Stomach (tissue), 4 donors: ENCODE measurements at regions not wholly inside any gene's neighbourhood (a gene's known extent, or its start where the extent isn't known, plus 50 kb on each side); places are given as distances from the start of the nearest gene placed in this dataset.

ENCODE experiments used
- POLR2A ChIP-seq, 4 donors: fragments of 450-650 bp; IDR thresholded peaks; one replicate each; pipeline ENCODE4 v1.6.1; 2016; ENCODE audit warnings: antibody characterized with exemption in 4 of 4, control low read depth in 2 of 4, mild to moderate bottlenecking in 1 of 4, moderate library complexity in 1 of 4
- POLR2AphosphoS5 ChIP-seq, 3 donors: sonication (generic); formaldehyde crosslinking; IDR thresholded peaks; one replicate each; pipeline ENCODE4 v1.6.1; 2016; ENCODE audit warnings: antibody characterized with exemption in 3 of 3
- TF ChIP-seq, protein P1 (sequence below), 7 experiments: fragments of 450-650 bp in 4 of 7; fragments of 200-600 bp in 3 of 7; sonication (generic) in 3 of 7; IDR thresholded peaks; one replicate each; pipeline ENCODE4 v1.5.1; 2016 to 2019; ENCODE audit warnings: antibody characterized with exemption in 7 of 7, control low read depth in 2 of 7, mild to moderate bottlenecking in 1 of 7

DNA sequence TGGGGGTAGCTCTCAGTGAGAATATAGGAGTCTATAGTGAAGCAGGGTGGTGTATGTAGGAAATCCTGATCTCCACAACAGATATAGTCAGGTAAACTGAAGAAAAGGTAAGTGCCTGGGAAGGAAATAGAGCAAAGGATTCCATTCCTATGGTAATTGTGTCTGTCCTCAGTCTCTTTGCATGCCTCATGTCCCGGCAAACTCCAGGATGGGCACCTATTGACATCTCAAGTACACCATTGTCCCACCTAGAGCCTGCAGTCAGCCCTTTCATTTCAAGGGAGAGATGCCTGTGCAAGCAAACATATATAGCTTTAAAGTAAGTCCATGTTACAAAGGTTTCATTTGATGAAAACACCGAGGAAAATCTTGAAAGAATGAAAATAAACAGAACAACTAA, 257.7 kb upstream of the AZI2 start:
- TF ChIP-seq, protein P1, sequence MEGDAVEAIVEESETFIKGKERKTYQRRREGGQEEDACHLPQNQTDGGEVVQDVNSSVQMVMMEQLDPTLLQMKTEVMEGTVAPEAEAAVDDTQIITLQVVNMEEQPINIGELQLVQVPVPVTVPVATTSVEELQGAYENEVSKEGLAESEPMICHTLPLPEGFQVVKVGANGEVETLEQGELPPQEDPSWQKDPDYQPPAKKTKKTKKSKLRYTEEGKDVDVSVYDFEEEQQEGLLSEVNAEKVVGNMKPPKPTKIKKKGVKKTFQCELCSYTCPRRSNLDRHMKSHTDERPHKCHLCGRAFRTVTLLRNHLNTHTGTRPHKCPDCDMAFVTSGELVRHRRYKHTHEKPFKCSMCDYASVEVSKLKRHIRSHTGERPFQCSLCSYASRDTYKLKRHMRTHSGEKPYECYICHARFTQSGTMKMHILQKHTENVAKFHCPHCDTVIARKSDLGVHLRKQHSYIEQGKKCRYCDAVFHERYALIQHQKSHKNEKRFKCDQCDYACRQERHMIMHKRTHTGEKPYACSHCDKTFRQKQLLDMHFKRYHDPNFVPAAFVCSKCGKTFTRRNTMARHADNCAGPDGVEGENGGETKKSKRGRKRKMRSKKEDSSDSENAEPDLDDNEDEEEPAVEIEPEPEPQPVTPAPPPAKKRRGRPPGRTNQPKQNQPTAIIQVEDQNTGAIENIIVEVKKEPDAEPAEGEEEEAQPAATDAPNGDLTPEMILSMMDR (IDR thresholded peaks at IDR 0.05): no peak
- TF ChIP-seq POLR2AphosphoS5 (IDR thresholded peaks at IDR 0.05) (no peak), POLR2A (IDR thresholded peaks at IDR 0.05) (no peak)
